ENCODE measurements at regions not wholly inside any gene's neighbourhood (a gene's known extent, or its start where the extent isn't known, plus 50 kb on each side); places are given as distances from the start of the nearest gene placed in this dataset.

- TF ChIP-seq EZH2phosphoT487 (IDR thresholded peaks at IDR 0.05; ENCODE audit: borderline replicate concordance, low read depth, low read length) = no peak
- no peak for TF ChIP-seq CTCF (conservative IDR thresholded peaks at IDR 0.05; ENCODE audit: low read length)
These were observed 774.6 kb upstream of the FAM98A start for GRCh38 chr2:34373586-34374233.

All from OCI-LY7 (cell line).